ENCODE measurements at regions not wholly inside any gene's neighbourhood (a gene's known extent, or its start where the extent isn't known, plus 50 kb on each side); places are given as distances from the start of the nearest gene placed in this dataset.

DNA sequence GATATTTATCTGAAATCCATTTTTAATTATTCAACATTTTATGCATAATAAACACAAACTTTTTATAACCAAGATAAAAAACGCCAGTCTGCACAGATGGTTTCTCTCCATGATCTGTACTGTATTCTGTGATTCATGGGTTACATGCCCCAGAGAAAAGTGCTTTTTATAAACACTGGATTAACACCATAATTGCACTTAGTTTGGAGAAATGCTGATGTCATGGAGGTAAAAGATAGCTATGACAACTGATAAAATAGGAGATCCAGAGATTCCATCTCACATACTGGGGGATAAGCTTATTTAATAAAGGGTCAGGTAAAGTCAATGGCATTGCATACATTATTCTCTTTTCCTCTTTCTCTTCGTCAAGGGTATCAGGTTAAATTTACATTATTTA is 1460.4 kb upstream of the ALCAM start:
- no peak for DNase-seq (ENCODE audit: low spot score)

DNA sequence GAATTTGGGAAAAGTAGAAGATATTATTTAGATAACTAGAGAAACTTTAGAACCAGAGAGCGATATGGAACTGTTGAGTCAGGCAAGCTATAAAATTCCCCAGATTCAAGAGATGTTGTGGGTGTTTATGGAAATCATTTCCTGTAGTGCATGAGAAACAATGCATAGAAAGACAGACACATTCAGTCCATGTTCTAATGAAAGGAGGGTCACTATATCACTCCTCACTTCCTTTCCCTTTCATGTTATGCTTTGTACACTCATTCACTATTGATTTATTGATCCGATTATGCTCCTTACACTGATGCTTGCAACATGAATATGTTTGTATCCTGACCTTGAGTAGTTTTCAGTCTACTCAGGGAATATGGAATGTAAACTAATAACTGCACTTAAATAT is 1459.9 kb upstream of the ALCAM start:
- DNase-seq (ENCODE audit: low spot score), result no peak

DNA sequence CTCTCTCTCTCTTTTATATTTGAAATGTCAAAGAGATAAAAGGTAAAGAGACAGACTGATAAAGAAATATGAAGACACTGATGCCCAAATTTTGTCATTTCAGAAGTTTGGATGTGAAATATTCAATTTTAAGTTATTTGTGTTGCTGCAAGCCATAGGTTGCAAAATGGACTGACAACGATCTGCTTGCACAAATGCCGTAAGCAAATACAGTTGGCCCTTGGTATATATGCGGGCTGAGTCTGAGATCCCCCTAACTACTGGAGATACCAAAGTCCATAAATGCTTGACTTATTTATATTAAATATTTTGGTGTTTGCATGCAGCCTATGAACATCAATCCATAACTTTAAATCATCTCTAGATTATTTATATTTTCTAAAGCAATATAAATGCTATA is 1459.1 kb upstream of the ALCAM start:
- DNase-seq (ENCODE audit: low spot score), result no peak

DNA sequence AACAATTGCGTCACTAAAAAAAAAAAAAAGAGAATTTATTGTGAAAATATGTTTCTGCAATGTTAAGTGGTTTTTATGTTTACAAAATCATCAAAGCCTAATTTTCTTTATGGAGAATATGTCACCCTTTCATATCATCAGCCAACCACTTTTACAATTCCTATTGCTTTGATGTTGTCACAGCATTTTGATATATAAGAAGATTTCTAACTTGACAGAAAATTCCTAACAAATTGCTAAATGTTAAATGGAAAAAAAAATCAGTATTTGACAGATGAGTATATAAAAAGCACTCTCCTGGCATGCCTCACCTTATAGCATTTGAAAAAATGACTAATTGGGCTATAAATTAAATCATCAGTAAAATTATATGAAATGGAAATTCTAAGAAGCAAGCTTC is 1457.3 kb upstream of the ALCAM start:
- no peak for DNase-seq (ENCODE audit: low spot score)

DNA sequence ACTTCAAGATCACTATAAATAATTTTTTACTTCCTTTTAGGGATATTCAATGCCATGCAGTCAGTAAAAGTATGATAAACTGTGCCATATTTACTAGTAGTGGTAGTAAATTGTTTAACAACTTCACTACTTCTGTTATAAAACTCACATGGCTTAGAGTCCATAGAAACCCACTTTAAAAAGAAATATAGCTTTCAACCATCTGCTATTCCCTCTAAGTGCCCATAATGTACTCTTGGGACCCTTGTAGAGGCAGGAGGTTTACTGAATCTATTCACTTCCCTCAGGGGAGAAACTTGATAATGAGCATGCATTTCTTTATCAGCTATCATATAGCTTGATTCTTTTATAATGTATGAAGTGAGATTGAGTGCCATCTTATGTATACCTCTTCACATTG is 1448.4 kb upstream of the ALCAM start:
- no peak for DNase-seq (ENCODE audit: low spot score)

DNA sequence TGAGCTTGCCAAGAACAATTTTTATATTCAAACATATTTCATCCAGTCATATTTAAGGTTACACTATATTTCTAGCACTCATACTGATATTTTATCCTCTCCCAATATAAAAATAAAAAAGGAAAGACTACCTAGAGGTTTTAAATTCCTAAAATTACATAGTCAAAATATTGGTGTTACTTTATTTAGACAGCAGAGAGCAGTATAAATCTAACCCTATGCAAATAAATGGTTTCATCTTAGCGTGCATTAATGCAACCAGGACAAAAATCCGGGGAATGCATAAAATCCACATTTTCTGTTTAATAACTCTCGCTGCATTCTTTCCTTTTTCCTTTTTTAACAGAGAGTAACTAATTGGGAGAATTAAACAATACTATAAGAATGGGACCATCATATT is 1447.4 kb upstream of the ALCAM start:
- no peak for DNase-seq (ENCODE audit: low spot score)

DNA sequence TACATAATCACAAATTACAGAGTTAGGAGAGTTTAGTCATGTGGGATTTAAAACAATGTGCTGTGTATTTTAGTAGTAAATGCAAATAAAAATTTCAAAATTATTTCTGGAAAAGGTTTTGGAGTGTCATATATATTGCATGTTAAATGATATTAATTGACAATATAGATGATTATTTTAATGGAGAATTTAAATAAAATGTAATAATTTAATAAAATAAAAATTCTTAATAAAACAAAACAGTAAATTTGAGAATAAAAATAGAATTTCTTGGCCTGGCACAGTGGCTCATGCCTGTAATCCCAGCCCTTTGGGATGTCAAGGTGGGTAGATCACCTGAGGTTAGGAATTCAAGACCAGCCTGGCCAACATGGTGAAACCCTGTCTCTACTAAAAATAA is 1442.8 kb upstream of the ALCAM start:
- no peak for DNase-seq (ENCODE audit: low spot score)

DNA sequence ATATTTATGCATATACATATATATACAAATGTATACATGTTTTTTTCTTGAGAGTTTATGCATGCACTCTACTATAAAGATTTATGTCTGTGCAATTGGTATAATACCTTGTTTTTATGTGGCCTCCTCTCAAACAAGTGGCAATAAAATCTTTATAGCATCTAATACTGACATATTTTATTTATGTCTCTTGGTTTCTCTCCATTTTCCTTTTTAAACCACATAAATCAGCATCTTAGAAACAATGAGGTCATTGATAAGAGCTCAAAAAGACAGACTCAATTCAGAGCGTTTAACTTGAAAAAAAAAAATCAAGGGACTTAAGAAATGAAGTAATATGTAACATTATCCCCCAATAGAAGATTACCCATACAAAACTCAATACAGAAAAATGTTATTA is 1442.2 kb upstream of the ALCAM start:
- DNase-seq (ENCODE audit: low spot score), result no peak

DNA sequence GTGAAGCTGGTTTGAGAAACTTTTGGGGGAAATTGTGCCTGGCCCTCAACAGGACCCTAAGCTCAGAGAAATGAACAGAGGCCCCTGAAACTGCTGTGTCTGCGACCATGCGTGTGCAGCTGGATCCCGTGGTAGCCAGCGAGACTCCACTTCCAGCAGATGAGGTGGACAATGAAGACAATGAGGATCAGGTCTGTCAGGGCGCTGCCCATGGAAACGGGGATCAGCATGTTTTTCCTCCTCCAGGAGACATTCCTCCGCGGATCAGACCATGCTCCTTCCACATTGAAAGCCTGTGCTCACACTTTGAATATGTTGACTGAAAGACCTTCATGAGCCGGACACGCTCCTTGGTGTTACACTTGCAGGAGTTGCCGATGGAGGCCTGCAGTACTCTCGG is 1439.8 kb upstream of the ALCAM start:
- no peak for DNase-seq (ENCODE audit: low spot score)

DNA sequence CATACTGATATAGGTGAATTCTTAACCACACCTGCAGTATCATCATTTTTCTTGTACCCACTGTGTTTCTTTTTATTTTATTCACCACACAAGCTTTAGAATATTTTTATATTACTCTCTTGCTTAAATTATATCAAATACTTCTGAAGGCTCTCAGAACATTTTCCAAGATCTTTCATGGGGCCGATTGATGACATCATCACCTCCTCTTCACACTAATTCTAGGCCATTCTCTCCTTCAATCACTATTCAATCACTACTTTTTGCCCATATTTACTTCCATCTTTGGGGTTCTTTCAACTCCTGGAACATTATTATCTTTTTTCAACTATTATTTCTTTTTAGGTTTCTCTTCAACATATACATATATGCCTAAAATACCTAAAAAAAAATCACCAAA is 1438.8 kb upstream of the ALCAM start:
- no peak for DNase-seq (ENCODE audit: low spot score)

DNA sequence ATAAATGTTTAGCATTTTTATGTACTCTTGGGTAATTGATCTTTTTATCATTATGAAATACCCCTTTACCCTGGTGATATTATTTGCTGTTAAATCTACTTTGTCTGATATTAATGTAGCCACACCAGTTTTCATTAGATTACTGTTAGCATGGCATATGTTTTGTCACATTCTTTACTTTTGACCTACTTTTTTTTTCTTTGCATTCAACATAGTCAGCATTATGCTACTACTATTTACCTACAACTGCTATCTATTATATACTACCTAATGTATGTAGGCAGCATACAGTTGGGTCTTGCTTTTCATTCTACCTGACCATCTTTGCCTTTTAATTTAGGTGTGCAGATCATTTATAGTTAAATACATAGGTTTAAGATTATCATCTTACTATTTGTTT is 1429.6 kb upstream of the ALCAM start:
- DNase-seq (ENCODE audit: low spot score), result no peak

DNA sequence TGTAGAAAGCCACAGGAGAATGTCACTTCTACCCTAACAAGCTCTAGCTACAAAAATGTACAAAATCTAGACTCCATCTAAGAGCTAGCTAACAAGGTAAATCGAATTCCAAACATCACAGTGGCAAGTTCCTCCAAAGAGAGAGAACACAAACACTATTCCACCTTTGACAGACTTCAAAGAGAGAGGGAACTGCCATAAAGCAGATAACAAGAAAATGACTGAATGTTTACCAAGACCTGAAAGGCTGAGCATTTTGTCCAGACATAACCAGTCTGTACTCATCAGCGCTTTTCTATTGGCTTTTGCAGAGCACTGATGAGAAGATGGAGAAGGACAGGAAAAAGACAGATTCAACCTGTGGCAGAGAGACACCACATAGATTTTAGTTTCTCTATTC is 1419.6 kb upstream of the ALCAM start:
- DNase-seq (ENCODE audit: low spot score), result no peak

DNA sequence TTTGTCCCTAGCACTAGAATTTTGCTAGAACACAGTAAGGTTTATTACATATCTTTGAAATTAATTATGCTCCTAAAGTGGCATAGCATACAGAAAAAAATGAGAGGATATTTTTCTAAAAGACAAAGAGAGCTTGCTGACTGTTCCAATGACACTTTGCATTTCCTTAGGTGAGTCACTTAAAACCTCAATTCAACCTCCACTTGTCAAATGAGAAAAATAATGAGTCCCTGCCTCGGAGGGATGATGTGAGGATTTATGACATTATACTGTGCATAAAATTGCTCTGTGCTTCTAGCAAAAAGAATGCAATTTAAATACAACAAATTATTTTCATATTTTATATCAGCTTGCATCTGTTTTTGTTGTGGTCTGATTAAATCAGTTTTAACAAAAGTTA is 1417.0 kb upstream of the ALCAM start:
- no peak for DNase-seq (ENCODE audit: low spot score)

DNA sequence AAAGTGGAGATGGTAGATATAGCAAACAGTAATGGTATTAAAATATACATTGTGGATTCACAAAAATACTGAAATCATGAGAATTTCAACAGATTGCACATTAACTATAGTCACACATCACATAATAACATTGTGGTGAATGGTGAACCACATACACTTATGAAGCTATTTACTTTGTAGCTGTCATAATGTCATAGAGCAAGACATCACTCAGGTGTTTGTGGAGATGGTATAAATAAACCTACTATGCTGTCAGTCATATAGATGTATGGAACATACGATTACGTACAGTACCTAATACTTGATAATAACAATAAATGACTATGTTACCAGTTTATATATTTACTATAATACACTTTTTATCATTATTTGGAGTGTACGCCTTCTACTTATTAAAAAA is 1416.0 kb upstream of the ALCAM start:
- no peak for DNase-seq (ENCODE audit: low spot score)

DNA sequence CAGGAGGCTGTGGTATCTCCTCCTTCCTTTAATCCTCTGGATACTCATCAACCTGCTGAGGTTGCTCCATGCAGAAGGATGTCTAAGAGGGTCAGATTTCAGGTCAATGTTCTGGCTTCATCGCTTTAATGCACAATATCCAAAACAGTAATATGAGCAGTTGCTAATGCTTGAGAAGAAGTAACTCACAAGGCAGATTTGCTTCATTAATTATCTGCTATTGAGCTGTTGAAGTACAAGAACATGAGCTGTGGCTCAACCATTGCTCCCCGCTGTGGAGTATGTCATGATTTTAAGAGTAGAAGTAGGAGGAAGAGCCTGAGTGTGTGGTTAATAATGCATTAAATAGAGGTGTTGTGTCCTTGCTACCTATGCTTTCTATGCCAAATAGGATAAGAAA is 1412.9 kb upstream of the ALCAM start:
- DNase-seq (ENCODE audit: low spot score), result no peak

DNA sequence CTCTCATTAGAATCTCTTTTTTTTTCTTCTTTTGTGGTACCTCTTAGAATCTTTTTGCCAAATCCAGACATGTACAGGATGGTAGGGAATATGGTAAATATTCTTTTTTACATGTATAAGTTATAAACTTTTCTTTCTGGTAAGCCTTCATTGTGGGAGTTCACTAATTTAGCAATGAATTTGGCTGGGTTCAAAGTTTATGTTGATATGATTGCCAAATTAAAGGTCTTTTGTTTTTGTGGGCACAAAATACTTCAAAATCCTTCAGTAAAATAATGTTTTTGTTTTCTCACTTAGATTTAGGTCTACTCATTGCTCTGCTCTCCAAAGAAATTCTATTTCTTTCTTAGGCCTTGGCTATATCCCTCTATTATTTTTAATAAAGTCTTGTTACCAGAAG is 1405.9 kb upstream of the ALCAM start:
- DNase-seq (ENCODE audit: low spot score), result no peak

DNA sequence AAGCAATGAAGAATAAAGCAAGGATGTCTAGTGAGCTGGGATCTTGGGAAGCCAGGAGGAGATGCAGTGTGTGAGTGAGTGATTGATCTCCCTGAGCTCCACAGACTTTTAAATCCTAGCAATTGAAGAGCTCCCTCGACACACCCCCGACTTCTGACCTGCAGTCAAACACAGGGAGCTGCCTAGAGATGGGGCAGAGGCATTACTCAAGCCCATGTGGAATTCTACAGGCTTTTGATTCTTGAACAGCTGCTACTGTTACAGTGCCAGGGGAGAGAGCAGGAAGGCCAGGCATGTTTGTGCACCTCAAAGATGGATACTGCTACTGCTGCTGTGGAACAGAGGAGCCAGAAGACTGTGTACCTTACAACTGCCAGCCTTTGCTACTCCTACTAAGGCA is 1403.1 kb upstream of the ALCAM start:
- DNase-seq (ENCODE audit: low spot score), result no peak

DNA sequence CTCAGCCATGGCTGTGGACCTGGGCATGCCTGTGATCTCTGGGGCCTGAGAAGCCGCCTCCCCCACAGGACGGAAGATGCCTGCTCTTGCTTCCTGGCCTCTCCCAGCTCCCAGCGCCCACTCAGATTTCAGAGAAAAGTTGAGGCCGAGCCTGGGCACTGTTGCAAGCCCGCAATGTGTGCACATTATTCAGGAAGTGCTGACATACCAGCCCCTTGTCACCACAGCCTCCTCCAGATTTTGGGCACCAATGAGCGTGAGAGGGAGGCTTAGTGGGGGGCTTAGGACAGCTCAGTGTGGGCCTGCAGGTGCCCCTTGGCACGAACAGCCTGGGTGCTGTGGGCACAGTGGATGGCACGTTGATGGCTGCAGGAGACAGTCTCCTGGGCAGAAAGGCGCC is 1400.9 kb upstream of the ALCAM start:
- no peak for DNase-seq (ENCODE audit: low spot score)

DNA sequence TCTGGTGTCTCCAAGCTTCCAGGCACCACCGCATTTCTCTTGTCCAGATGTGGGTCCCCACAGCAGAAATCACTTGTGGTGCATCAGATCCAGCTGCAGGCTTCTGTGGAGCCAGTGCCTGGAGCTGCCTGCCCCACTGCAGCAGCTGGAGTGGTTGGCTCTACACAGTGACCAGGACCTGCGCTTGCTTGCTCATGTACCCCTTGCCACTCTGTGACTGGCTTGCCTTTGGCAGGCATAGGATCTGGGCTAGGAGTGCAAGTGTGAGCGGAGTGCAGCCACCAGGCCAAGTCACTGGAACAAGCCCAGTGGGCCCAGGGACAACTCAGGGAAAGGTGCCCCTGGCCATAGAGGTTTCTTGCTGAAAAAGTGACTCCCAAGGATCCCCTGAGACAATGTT is 1400.0 kb upstream of the ALCAM start:
- DNase-seq (ENCODE audit: low spot score), result no peak

DNA sequence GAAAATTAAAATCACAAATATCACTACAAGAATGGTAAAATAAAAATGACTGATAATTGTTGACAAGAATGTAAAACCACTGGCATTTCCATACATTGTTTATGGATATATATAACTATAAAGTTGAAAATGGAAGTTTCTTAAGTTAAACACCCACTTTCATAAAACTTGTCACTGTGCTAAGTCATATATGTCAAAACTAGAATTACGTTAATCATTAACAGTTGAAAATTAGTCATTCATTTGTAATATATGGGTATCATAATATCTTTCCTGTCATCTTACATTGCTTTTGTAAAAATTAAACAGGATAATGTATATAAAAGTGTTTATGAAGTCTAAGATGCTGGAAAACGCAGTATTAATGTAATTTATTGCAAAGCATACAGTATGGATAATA is 1398.6 kb upstream of the ALCAM start:
- no peak for DNase-seq (ENCODE audit: low spot score)

DNA sequence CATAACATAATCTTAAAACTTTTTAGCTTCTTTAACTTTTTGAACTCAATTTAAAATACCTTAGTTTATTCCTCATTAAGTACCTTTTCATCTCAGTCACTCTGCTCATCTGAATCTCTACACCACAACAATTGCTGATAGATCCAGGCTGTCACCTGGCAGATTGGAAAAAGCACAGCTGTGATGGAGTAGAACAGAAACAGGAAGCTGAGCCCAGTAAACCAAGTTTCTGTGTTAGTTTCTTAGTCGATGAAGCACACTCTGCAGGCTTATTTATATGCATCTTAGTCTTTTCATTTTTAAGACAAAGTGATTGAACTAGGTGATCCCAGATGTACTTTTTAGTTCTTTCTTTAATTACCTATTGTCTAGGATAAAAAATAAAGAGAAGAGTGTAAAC is 1398.0 kb upstream of the ALCAM start:
- no peak for DNase-seq (ENCODE audit: low spot score)

DNA sequence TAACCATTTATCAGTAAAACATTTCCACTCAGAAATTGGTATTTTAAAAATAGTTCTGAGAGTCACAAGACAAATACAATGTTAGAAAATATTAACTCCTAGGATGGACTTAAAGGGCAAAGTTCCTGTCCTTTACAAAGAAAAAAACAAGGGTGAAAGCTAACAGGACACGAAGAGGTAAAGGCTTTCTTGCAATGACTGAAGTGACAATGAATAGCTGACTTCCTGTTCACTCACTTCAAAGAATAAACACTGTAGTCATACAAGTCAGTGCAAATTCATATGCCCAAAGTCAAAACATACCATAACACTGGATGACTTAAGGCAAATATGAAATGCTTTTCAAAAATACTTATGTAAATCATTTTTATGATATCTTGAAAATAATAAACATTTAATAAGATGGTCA is 1389.8 kb upstream of the ALCAM start:
- no peak for DNase-seq (ENCODE audit: low spot score)

DNA sequence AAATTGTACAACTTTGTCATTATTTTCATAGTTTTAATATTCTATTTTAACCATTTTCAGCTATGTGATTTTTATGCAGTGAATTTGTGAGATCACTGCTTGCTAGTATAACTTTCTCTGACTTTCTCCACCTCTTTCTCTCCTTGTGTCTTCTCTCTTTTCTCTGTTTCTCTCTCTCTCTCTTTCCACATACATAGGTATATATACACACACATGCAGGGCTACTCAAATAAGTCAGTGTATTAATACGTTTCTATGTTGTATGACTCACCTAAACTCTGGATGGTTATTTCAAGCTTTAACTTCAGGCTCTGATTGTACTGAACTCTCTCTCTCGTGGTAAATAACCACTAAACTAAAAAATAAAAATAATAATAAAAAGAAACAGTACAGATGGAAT is 1389.3 kb upstream of the ALCAM start:
- DNase-seq (ENCODE audit: low spot score), result no peak

DNA sequence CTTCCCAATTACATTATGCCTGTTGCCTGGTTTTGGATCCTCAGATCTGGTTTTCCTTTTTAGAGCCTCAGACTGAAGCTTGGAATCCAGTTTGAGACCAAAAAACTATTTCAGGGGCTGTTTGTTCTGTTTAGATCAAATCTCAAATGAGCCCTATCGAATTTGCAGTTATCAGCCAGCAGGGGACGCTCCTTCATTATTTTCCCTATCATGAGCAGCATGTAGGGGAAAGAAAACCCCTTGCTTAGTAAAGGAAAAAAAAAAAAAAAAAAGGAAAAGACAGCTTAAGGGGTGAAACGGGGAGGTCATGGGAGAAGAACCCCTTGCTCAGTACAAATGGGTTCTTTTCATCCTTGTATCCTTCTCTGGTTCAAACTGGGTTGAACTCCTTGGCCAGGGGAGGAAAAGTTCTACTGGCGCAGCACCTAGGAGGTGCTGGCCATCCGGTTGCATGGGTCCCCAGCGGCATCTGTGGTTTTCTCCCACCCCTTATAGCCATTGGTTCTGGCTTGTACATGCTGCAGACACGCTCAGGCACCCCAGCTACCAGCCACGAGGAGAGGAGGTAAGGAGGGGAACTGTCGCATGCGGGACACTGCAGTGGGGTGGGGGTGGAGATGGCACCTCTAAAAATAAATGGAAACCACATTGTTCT is 1375.1 kb upstream of the ALCAM start:
- DNase-seq (ENCODE audit: low spot score), result no peak

DNA sequence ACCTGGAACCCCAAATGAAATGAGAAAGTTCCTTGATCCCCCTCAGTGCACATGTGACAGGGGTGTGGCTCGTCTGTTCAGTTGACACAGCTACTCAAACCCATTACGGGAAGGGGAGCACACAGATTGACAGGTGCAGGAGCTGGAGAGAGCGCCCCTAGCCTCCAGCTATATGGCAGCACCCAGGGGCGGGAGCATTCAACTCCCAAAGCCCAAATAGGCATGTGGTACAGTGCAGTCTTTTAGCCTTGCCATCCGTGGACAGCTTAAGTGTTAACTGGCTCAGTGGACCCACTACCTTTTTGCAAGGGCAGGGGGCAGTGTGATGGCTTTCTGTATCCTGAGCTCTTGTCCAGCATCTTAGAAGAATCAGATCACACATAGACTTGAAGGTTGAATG is 1374.2 kb upstream of the ALCAM start:
- no peak for DNase-seq (ENCODE audit: low spot score)

All from AG08396 (cell line).